T-helper 9 cell (primary cell): ENCODE measurements at regions not wholly inside any gene's neighbourhood (a gene's known extent, or its start where the extent isn't known, plus 50 kb on each side); places are given as distances from the start of the nearest gene placed in this dataset.
"Not testable (repeated sequence)": the region's sequence is repeated elsewhere in the genome, so short reads cannot be mapped to it uniquely, and the experiment has no call there.

Experiments used
- DNase-seq: peaks from one replicate; pipeline ENCODE4 v3.0.0-alpha.2; 2020

DNA sequence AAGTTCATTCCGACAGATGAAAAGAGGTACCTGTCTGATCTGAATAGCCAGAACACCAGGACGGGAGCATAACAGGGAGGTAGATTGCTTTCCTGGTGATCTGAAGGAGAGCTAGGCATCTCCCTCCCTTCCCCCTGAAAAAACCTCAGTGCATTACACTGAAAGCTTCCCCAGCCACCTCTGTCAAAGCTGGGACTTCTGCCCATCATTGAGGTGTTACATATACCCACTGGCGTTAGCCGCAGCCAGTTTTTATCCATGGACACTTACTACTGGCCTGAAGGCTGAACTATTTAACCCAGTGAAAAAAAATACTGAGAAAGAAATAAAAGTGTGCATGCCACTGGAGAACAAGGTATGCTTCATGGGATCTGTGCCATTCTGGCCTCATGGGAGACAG lies 568.3 kb upstream of the ADAMTS5 start:
- no peak for DNase-seq

DNA sequence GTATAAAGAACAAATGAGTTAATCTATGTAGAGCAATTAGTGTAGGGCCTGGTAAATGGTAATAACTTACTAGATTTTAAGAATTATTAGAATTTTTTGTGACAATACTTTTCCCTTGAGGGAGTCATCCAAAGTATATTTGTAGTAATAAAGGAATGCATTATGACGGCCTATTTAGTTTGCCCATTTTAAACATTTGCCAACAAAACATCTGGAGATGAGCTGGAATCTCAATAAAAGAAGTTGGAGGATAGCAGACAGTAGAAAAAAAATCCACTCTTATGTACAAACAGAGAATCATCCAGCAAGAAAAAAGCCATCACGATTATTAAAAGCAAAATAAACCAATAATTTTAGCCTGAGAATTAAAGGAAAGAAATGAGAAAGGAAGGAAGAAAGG lies 567.3 kb upstream of the ADAMTS5 start:
- DNase-seq = no peak

DNA sequence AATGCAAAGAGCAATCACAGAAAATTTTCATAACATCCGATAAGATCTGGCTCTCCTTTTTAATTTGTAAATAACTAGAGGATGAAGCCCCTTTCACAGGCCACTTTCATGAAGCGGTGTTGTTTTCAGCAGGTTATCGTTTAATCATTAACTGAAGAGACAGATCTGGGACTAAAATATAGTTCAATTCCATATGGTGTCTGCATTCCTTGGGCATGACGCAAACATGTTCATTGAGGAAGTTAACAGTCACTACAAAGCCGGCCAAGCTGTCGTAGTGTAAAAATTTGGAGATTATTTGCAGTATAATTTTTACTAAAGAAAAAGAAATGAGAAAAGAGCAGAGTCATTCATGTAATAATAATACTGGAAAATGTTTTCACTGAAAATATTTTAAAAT lies 565.2 kb upstream of the ADAMTS5 start:
- DNase-seq = no peak

DNA sequence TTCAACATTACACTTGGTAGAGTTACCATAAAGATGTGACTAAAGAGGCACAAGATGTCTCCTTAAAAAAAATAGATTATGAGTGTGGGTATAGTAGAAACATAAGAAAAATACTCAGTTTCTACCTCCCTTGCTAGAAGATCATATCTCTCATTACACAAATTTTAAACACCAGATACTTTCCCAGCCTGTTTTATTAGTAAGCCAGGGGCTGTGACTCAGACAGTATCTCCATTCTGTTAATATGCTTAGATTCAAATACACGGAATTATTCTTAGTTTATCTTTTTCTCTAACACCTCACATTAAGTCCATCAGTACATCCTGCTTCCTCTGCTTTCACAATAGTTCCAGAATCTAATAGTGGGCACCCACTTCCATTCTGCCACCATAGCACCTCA lies 561.8 kb upstream of the ADAMTS5 start:
- DNase-seq = no peak

DNA sequence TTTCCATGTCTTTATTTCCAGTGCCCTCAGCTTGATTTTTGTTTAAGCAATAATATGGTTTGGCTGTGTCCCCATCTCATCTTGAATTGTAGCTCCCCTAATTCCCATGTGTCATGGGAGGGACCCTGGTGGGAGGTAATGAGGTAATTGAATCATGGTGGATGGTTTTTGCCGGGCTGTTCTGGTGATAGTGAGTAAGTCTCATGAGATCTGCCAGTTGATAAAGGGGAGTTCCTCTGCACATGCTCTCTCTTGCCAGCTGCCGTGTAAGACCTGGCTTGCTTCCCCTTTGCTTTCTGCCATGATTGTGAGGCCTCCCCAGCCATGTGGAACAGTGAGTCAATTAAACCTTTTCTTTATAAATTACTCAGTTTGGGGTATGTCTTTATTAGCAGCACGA lies 559.6 kb upstream of the ADAMTS5 start:
- no peak for DNase-seq

DNA sequence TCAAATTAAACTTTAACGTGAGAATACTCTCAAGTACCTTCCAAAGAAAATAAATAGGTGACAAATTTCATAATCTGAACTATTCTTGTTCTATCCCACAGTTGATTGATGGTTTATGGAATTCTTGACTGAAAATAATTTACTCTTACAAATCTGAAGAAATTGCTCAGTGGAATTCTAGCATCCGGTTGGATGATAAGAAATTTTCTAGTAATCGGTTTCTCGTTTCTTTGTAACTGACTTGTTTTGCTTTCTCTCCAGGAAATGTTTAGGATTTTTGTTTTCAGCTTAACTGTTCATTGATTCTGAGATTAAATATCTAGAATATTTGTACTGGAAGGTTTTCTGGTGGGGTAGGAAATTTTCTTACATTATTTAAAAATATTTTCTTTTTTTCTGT lies 558.9 kb upstream of the ADAMTS5 start:
- no peak for DNase-seq

DNA sequence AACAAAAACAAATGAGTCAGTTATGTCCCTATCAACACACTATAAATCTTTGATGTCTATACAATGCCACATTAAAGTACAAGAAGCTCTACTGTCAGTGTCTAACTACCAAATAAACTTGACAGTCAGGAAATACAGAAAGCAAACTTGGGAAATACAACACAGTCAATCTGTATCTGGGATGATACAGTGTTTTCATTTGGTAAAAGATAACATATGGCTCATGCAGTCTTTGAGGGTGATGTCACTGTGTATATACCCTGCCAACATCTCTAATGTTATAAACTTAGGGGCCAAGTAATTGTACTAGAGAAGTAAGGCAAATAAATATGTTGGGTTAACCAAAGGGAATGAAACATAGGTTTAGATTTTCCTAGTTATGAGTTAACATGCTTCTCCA lies 552.5 kb upstream of the ADAMTS5 start:
- no peak for DNase-seq

DNA sequence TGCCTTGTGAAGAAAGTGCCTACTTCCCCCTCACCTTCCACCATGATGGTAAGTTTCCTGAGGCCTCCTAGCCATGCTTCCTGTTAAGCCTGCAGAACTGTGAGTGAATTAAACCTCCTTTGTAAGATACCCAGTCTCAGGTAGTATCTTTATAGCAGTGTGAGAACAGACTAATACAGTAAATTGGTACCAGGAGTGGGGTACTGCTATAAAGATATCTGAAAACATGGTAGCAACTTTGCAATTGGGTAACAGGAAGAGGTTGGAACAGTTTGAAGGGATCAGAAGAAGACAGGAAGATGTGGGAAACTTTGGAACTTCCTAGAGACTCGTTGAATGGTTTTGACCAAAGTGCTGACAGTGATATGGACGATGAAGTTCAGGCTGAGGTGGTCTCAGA lies 550.3 kb upstream of the ADAMTS5 start:
- not testable (repeated sequence) for DNase-seq

DNA sequence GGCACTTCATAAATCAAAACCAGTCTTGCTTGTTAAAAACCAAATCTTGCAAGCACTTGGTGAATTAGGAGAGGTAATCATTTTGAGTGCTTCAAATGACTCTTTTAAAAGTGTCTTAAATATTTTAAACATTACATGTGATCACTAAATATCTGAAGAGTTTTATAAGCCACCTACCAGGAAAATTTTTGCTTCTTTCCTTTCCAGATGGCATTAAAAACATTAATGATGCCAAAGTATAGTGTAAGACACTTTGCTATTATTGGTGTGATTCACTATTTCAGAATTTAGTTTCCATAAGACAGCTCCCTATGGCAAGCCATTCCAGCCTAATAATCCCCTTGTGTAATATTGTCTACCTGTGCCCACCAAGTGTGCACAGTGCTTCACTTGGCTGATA lies 548.8 kb upstream of the ADAMTS5 start:
- DNase-seq = no peak

DNA sequence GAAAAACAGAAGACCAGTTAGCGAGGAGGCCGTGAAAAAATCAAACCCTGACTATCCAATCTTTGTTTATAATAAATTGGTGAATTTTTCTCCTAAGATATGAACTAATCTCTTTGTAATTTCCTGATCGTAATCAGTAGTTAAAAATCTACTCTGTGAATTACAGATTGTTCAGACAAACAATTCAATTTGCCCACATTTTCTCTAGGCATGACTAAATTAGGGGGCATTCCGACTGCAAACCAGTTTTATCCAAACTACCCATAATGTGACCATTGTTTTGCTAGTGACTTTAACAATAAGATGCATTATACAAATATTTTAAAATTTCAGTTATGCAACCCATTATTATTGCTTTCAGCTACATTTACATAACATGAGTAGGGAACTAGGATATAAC lies 546.9 kb upstream of the ADAMTS5 start:
- DNase-seq = no peak

DNA sequence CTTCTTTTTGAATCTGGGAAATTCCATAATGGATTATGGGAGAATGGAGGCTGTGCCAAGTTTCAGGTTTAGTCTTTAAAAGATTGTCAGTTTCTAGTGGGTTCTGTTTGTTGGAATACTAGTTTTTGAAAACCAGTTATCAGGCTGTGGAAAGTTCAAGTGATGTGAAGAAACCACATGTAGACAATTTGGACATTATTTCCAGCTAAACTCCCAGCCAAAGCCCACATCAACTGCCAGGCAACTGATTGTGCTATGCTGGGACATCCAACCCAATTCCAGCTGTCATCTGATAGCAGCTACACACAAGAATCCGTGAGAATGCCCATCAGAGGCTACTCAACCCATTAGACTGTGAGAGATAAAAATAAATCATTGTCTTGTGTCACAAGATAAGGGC lies 546.1 kb upstream of the ADAMTS5 start:
- DNase-seq = no peak

DNA sequence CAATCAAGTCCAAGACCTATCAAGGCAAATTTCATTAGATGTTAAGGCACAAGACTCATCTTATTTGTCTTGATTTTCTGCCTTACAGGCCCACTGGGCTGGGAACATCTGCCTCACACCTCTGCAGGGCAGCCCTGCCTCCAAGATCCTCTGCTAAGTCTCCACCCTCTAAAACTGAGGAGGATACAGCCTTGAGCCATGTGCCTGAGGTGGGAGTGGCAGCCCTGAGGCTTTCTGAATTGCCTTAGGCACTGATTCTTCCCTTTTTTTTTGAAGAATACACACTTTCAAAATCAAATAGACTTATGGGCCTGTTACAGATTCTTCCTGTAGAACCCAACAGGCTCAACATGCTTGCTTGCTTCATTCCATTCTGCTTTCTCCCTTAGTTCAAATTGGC lies 544.3 kb upstream of the ADAMTS5 start:
- DNase-seq = no peak

DNA sequence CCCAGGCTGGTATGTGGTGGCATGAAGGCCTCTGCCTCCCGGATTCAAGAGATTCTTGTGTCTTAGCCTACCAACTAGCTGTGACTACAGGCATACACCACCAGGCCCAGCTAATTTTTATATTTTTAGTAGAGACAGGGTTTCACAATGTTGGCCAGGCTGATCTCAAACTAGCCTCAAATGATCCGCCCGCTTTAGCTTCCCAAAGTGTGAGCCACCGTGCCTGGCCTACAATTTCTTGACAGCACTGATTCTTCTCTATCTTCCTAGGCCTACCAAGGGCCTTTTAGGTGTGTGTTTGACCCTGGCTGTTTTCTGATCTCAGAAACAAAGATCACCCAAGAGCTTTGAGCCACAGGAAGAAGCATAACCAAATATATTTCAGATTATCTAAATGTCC lies 540.8 kb upstream of the ADAMTS5 start:
- no peak for DNase-seq

DNA sequence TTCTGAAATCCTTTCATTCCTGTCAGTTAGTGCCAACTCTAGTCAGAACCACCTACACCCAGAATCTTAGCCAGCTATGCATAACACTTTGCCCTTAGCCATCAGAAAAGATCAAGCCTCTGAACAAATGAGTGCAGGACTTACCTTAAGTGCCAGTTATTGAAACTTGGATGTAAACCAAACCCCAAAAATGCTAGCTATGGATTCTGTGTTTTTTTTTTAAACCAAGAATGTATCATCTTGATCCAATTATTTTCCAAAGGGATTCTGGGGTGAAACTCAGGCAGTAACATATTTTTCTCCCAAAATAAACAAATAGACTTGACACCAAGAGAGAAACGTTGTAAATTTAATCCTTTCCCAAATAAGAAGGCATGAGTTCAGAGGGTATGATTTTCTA lies 538.6 kb upstream of the ADAMTS5 start:
- DNase-seq = no peak

DNA sequence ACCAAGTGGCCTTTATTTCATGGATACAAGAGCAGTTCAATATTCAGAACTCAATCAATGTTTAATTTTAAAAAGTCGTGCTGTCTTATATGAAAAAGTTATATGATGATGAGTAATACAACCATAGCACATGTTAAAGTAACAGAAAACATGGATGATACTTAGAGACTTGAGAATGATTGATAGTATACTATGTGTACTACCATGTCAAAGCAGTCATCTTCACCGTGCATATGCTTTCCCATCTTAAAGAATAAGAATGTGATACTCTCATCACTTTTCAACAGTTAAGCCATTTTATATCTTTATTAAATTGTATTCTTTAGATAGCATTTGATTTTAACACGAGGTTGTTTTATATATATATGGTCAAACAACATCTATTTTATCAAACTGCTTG lies 535.9 kb upstream of the ADAMTS5 start:
- DNase-seq = no peak

DNA sequence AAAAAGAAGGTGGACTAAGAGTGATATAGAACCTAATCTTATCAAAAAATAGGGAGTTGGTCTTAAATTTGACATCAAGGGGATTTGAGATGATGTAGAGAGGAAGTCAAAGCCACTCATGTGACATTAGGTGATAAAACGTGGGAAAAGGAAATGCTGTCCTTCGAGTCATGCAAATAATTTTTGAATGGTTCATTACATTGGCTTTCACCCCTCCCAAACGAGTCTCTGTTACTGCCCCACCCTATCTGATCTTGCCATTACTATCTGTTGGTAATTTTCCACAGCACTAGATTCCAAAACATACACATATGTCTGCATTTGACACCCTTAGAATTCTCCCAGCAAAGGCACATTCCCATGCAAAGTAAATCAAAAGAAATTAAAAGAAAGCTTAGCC lies 531.1 kb upstream of the ADAMTS5 start:
- DNase-seq = no peak

DNA sequence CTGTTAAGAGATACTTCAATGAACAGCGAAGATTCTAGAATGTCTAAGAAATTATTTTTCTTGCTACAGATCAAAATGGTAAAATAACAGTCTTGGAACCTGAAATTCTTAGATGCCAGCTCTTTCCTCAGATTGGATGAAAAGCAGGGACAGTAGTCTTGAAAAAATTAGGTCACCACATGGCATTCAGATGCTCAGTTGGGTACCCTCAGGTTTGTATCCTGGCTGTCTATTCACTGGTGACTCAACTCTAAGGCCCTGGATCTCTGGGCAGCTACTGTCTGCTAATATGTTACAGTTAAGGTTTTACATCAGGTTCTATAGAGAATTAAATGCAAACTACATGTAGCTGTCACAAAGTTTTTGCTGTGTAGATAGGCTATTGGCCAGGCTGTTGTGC lies 528.9 kb upstream of the ADAMTS5 start:
- no peak for DNase-seq

DNA sequence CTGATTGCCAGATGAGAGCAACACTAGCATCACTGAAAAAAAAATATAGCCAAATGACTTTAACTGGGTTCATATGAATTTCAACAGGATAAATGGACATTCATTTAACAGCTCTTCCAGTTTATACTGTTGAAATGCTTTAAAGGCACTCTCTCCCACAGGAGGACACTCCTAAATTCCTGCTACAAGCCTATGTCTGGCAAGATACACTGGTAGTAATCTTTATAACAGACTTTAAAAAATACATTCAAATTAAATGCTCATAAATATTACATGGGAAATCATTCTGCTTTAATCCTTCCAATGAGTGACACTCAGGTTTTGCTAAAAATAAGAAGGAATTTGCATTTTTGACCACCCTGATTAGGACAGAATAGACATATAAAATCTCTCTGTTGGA lies 526.7 kb upstream of the ADAMTS5 start:
- no peak for DNase-seq

DNA sequence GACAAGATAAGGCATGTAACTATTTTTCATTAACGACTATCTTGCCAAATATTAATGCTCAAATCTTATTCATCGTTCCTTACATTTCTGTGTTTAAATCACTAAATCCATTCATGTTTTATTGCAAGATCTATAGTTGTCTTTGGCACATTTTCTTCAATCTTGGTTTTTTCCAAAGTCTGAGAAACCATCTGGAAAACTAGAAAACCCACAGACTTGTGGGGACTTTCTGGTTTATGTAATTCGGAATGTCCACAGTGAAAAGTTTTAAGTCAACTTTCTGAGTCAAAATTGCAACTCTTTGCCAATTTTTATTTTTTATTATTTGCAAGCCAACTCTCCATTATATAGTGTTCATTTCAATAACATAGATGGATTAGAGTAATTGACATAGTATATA lies 520.8 kb upstream of the ADAMTS5 start:
- no peak for DNase-seq

DNA sequence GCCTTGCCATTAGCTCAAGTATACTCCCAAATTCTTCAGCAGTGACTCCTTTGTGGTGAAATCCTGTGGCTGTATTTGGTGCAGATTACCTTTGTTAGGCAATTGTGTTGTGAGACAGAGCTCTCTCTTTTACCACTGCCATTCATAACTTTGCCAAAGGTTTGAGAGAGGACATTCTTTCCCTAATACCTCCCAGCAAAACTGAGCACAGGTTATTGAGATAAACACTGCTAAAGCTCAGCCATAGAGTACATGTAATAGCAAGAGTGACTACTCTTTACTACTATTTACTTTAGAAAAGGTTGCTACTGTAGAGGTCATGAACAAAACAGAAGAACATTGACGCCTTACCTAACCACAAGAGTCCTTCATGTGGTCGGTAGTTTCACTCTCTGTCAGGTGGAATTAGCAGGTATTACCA lies 514.0 kb upstream of the ADAMTS5 start:
- DNase-seq = no peak

DNA sequence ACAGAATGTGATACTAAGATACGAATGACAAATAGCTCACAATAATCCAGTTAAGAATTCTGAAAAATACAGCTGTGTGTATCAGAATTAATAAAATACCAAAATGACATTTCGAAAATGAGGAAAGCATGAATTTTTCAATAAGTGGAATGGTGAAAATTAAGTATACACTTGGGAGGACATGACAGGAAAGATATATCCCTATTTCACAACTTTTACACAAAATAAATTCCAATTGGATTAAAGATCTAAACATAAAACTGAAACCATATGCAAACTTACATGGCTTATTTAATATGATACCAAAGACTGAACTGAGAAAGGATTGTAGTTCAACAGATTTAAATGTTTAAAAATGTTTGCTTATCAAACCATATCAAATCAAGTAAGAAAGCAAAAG lies 510.4 kb upstream of the ADAMTS5 start:
- DNase-seq = no peak

DNA sequence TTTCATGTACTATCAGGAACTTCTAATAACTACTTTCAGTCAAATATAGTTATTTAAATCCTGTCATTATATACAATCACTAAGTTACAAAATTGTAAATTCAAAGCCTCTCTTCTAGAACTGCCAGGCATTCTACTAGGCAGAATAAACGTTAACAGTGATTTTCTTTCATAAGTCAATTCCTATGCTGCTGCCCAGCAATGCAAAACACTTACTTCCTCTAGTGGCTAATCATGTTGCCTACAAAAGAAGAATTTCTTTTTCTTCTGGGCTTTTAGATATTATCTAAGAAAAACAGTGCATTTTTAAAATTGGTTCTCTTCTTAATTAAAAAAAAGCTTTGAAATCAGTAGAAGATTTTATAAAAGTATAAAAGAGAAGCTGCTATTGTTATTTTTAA lies 509.8 kb upstream of the ADAMTS5 start:
- DNase-seq = no peak

DNA sequence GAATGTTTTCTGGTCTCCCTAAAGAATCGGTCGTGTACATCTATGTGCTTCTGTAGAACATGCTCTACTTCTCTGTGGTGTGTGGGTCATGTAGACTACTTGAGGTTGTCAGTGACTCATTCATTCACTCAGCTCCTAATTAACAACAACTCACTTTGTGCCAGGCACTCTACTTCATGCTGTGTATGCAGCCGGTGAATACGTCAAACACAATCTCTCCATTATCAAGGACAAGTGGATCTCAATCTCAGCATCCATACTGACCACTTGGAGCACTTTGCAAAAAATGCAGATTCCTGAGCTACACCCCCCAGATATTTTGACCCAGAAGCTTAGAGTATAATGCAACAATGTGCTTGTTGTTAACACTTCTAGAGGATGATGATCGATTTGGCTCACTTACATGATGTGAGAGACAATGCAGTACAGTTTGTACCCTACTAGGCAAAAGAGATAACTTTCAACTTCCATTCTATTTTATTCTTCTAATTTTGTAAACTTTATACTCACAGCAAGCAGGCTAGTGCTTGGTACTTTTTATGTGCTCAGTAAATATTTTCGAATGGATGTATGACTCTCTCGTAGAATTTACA lies 508.6 kb upstream of the ADAMTS5 start:
- DNase-seq = no peak

DNA sequence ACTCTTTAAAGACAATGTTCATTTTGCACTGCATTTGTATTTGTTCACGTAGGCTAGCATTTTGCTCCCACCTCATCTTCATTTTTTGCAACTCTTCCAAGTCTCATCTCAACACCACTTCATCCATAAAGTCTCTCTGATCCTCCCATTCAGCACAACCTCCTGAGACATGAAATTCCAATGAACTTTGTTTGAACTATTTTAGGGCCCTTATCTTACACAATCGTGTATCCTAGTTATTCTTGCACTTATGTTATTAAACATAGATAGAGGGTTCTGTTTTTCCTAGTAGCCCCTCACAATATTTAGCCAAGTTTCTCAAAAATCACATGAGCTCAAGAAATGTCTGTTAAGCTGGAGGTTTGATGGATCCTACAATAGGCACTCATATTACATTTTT lies 500.5 kb upstream of the ADAMTS5 start:
- no peak for DNase-seq

DNA sequence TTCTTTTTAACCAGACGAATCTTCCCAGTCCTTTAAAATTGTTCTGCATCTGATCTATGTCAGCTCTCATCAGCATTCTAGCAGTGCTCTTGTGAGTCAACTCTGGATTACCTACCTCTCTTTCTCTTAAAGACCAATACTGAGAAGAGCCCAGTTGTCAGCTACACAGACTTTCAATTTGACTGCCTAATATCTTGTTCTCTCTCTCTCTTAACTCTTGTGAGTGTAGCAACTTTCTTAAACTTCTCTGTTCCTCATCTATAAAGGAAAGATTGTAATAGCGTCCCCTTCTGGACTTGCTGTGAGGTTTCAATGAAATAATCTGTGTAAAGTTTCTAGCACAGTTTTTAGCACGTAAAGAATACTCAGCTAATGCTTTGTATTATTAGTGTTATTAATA lies 499.3 kb upstream of the ADAMTS5 start:
- DNase-seq = no peak

DNA sequence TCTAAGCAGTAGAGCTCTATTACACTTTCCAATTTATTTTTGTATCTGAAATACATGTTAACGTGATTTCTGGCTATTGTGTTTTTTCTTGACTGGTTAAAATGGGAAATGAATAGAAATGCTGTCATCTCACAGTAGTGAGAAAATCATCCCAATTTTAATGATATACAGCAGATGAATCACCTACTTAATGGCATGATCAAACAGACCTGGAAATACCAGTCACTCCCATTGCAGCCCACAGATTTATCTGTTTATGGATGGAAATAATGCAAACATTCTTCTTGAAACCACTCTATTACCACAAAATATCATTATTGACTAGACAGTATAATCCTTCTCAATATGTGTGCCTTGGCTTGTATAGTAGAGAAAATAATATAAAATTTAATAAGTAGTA lies 497.8 kb upstream of the ADAMTS5 start:
- DNase-seq = no peak
